HepG2 (cell line): ENCODE measurements at regions not wholly inside any gene's neighbourhood (a gene's known extent, or its start where the extent isn't known, plus 50 kb on each side); places are given as distances from the start of the nearest gene placed in this dataset.

ENCODE experiments used
- ATAC-seq: fragments of 200-7000 bp; cut with Tn5 transposase; 3 replicates; pipeline ENCODE4 v1.9.1; 2020; ENCODE audit warnings: mild to moderate bottlenecking, moderate library complexity
- BruUV-seq: library from RNA; stranded (reverse); fragments of 400-500 nt; replicated peaks from 2 replicates; lab custom pipeline; 2021; lab: Mats Ljungman, UMichigan
- CTCF ChIA-PET: fragments of 300-600 bp; formaldehyde crosslinking; extraction: SDS; loops from one replicate; lab custom pipeline; 2021; ENCODE audit warnings: low total read pairs, inconsistent platforms, low intra/inter-chr PET ratio; lab: Yijun Ruan, JAX
- POLR2A ChIA-PET: fragments of 350-600 bp; sonication (Branson Sonifier 250); formaldehyde crosslinking; loops from one replicate; lab custom pipeline; 2020; ENCODE audit warnings: antibody characterized with exemption, inconsistent platforms; lab: Yijun Ruan, JAX
- DNase-seq: peaks from one replicate; pipeline ENCODE4 v3.0.0-alpha.2; 2015; ENCODE audit warnings: low spot score
- FAIRE-seq: peaks from 3 replicates; lab custom pipeline; 2011; peaks lifted over from hg19 to GRCh38; lab: Jason Lieb, UNC
- H2AFZ ChIP-seq: one replicate; pipeline ENCODE4 v1.6.1; 2011; ENCODE audit warnings: low read length, inconsistent platforms
- H3K27ac ChIP-seq: fragments of 300-600 bp; 3 replicates; pipeline ENCODE4 v1.8.0; 2011; ENCODE audit warnings: mixed run types, mild to moderate bottlenecking, mixed read lengths, low read length, inconsistent platforms; ENCODE audit not compliant: insufficient read depth; ENCODE audit errors: extremely low read length
- H3K27me3 ChIP-seq, 2 experiments: fragments of 200-600 bp in 1 of 2; 2 replicates in 1 of 2; 3 replicates in 1 of 2; pipeline versions ENCODE4 v1.6.0 to v1.8.0; 2011; ENCODE audit warnings: low read length in 2 of 2, mild to moderate bottlenecking in 2 of 2, moderate library complexity in 2 of 2, inconsistent platforms in 1 of 2; ENCODE audit not compliant: insufficient read depth in 2 of 2, control insufficient read depth in 1 of 2
- H3K36me3 ChIP-seq, 2 experiments: fragments of 200-600 bp in 1 of 2; replicated peaks in 1 of 2; 2 replicates in 1 of 2; 3 replicates in 1 of 2; pipeline versions ENCODE4 v1.5.1 to v1.8.0; 2011; ENCODE audit warnings: low read length in 2 of 2, inconsistent platforms in 1 of 2; ENCODE audit not compliant: insufficient read depth in 2 of 2, control insufficient read depth in 1 of 2
- H3K4me1 ChIP-seq: 2 replicates; pipeline ENCODE4 v1.5.1; 2012; ENCODE audit warnings: low read length, inconsistent platforms; ENCODE audit not compliant: insufficient read depth
- H3K4me2 ChIP-seq: 2 replicates; pipeline ENCODE4 v1.6.0; 2011; ENCODE audit warnings: low read depth, low read length, inconsistent platforms
- H3K4me3 ChIP-seq, 3 experiments: fragments of 200-600 bp in 1 of 3; sonication (generic), shearing (Covaris generic) in 1 of 3; replicated peaks in 1 of 3; 2 replicates each; pipeline ENCODE4 v1.5.1; 2011 to 2016; ENCODE audit warnings: low read length in 3 of 3, inconsistent platforms in 2 of 3, low read depth in 2 of 3, mild to moderate bottlenecking in 2 of 3, control low read depth in 1 of 3, mixed read lengths in 1 of 3; ENCODE audit not compliant: insufficient read depth in 1 of 3
- H3K79me2 ChIP-seq: one replicate; pipeline ENCODE4 v1.6.1; 2011; ENCODE audit warnings: low read length, inconsistent platforms; ENCODE audit not compliant: insufficient read depth
- H3K9ac ChIP-seq: 2 replicates; pipeline ENCODE4 v1.6.0; 2011; ENCODE audit warnings: mild to moderate bottlenecking, low read depth, low read length, inconsistent platforms; ENCODE audit not compliant: insufficient read depth
- H3K9me3 ChIP-seq: 2 replicates; pipeline ENCODE4 v1.5.1; 2012; ENCODE audit warnings: mild to moderate bottlenecking, low read length
- H4K20me1 ChIP-seq: 2 replicates; pipeline ENCODE4 v1.6.0; 2011; ENCODE audit warnings: inconsistent platforms, mild to moderate bottlenecking, low read length, moderate library complexity; ENCODE audit not compliant: insufficient read depth
- ARNT2 ChIP-seq: sonication (generic); formaldehyde crosslinking; IDR thresholded peaks from 2 replicates; pipeline ENCODE4 v1.8.0; 2022; ENCODE audit warnings: mild to moderate bottlenecking, low read depth, missing genetic modification reagents, moderate library complexity
- DR1 ChIP-seq: sonication (generic); formaldehyde crosslinking; IDR thresholded peaks from 2 replicates; pipeline ENCODE4 v1.8.0; 2021; ENCODE audit warnings: mild to moderate bottlenecking, missing genetic modification reagents, inconsistent platforms
- ELF3 ChIP-seq: IDR thresholded peaks from 2 replicates; pipeline ENCODE4 v1.6.1; 2016; ENCODE audit warnings: missing genetic modification reagents, missing compliant biosample characterization
- HES4 ChIP-seq: sonication (generic); formaldehyde crosslinking; IDR thresholded peaks from 2 replicates; pipeline ENCODE4 v1.9.0; 2021; ENCODE audit warnings: mild to moderate bottlenecking, missing genetic modification reagents, borderline replicate concordance
- IRF9 ChIP-seq: sonication (generic); formaldehyde crosslinking; IDR thresholded peaks from 2 replicates; pipeline ENCODE4 v1.8.0; 2022; ENCODE audit warnings: missing genetic modification reagents, mild to moderate bottlenecking, borderline replicate concordance
- MED8 ChIP-seq: sonication (generic); formaldehyde crosslinking; IDR thresholded peaks from 2 replicates; pipeline ENCODE4 v1.8.1; 2023; ENCODE audit warnings: mild to moderate bottlenecking, missing genetic modification reagents; ENCODE audit not compliant: insufficient replicate concordance
- NPAS2 ChIP-seq: sonication (generic); formaldehyde crosslinking; IDR thresholded peaks from 2 replicates; pipeline ENCODE4 v1.8.0; 2022; ENCODE audit warnings: mild to moderate bottlenecking, missing genetic modification reagents, borderline replicate concordance
- REL ChIP-seq: sonication (generic); formaldehyde crosslinking; conservative IDR thresholded peaks from 2 replicates; pipeline ENCODE4 v1.8.0; 2022; ENCODE audit warnings: mild to moderate bottlenecking, missing genetic modification reagents, moderate library complexity
- ZNF746 ChIP-seq: sonication (generic); formaldehyde crosslinking; IDR thresholded peaks from 2 replicates; pipeline ENCODE4 v1.8.0; 2022; ENCODE audit warnings: mild to moderate bottlenecking, missing genetic modification reagents
- in situ Hi-C: cut with HindIII; loops from 2 replicates; pipeline ENCODE4 v1.10.0; 2017; ENCODE audit warnings: low pct_unique_long_range_greater_than_20kb; ENCODE audit not compliant: extremely low pct_ligation_motif_present
- intact Hi-C: fragments of 100-400 bp; cut with micrococcal nuclease; formaldehyde crosslinking; loops from one replicate; pipeline ENCODE4 v1.10.0; 2022; ENCODE audit not compliant: unreplicated experiment
- TF ChIP-seq, protein P1 (sequence below): sonication (generic); formaldehyde crosslinking; IDR thresholded peaks from 2 replicates; pipeline ENCODE4 v1.5.0; 2020; ENCODE audit warnings: missing genetic modification reagents
- TF ChIP-seq, protein P2 (sequence below): sonication (generic); formaldehyde crosslinking; IDR thresholded peaks from 2 replicates; pipeline ENCODE4 v1.4.0; 2020; ENCODE audit warnings: mild to moderate bottlenecking, missing genetic modification reagents
- TF ChIP-seq, protein P3 (sequence below): sonication (generic); formaldehyde crosslinking; IDR thresholded peaks from 2 replicates; pipeline ENCODE4 v1.4.0; 2020; ENCODE audit warnings: missing genetic modification reagents

DNA sequence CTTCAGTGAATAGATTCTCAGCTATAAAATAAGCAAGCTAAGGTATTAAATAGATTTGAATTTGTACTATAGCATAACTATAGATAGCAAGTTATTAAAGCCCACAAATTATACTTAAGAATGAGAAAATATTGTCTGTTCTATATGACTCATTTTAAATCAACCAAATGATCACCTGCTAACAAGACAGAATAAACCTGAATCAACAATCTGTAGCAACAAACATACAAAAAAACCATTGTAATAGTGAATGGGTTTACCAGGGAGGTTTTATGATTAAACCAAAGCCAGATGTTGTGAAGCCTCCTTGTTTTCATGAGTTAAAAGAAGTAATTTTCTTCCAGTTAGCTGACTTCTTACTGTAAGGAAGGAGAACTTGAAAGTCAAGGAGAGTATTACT is 71.9 kb upstream of the HTR1B start:
- intact Hi-C loops: no loop called here
- no peaks in the 10 kb centered on the region for H3K36me3 ChIP-seq
- POLR2A ChIA-PET: no interaction called here
- no peaks in the 10 kb centered on the region for H4K20me1 ChIP-seq
- no peak overlapping the region for H2AFZ ChIP-seq
- H3K4me1 ChIP-seq: no peaks in the 10 kb centered on the region
- no peak overlapping the region for H3K27ac ChIP-seq
- H3K4me2 ChIP-seq: no peak overlapping the region
- in situ Hi-C loops: no loop called here
- H3K27me3 ChIP-seq: no peaks in the 10 kb centered on the region
- H3K4me3 ChIP-seq: no peak overlapping the region
- no peaks in the 10 kb centered on the region for H3K79me2 ChIP-seq
- H3K9ac ChIP-seq: no peak overlapping the region
- H3K9me3 ChIP-seq: no peaks in the 10 kb centered on the region; the same call in 1 of the 2 replicates
- no peak for TF ChIP-seq HES4 (CRISPR knock-in tag)
- TF ChIP-seq, protein P1, sequence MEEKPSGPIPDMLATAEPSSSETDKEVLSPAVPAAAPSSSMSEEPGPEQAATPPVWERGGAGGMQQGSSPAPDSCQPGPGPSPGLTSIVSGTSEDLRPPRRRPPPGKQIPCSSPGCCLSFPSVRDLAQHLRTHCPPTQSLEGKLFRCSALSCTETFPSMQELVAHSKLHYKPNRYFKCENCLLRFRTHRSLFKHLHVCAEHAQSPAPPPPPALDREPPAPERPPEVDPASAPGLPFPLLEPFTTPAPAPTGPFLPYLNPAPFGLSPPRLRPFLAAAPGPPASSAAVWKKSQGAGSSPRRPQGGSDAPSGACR (CRISPR knock-in tag): no peak
- TF ChIP-seq DR1 (CRISPR knock-in tag): no peak
- TF ChIP-seq REL (CRISPR knock-in tag): no peak
- no peak for TF ChIP-seq MED8 (CRISPR knock-in tag)
- TF ChIP-seq NPAS2 (CRISPR knock-in tag): no peak
- TF ChIP-seq ZNF746 (CRISPR knock-in tag): no peak
- no peak for TF ChIP-seq ELF3 (CRISPR knock-in tag)
- TF ChIP-seq ARNT2: no peak
- TF ChIP-seq, protein P2, sequence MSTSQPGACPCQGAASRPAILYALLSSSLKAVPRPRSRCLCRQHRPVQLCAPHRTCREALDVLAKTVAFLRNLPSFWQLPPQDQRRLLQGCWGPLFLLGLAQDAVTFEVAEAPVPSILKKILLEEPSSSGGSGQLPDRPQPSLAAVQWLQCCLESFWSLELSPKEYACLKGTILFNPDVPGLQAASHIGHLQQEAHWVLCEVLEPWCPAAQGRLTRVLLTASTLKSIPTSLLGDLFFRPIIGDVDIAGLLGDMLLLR (CRISPR knock-in tag): no peak
- TF ChIP-seq, protein P3, sequence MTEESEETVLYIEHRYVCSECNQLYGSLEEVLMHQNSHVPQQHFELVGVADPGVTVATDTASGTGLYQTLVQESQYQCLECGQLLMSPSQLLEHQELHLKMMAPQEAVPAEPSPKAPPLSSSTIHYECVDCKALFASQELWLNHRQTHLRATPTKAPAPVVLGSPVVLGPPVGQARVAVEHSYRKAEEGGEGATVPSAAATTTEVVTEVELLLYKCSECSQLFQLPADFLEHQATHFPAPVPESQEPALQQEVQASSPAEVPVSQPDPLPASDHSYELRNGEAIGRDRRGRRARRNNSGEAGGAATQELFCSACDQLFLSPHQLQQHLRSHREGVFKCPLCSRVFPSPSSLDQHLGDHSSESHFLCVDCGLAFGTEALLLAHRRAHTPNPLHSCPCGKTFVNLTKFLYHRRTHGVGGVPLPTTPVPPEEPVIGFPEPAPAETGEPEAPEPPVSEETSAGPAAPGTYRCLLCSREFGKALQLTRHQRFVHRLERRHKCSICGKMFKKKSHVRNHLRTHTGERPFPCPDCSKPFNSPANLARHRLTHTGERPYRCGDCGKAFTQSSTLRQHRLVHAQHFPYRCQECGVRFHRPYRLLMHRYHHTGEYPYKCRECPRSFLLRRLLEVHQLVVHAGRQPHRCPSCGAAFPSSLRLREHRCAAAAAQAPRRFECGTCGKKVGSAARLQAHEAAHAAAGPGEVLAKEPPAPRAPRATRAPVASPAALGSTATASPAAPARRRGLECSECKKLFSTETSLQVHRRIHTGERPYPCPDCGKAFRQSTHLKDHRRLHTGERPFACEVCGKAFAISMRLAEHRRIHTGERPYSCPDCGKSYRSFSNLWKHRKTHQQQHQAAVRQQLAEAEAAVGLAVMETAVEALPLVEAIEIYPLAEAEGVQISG (CRISPR knock-in tag): no peak
- no peak for TF ChIP-seq IRF9 (CRISPR knock-in tag)
- no peak for DNase-seq
- no peak for ATAC-seq
- FAIRE-seq: no peak
- BruUV-seq: no TSS peak
- CTCF ChIA-PET: no interaction called here
